ENCODE measurements at regions not wholly inside any gene's neighbourhood (a gene's known extent, or its start where the extent isn't known, plus 50 kb on each side); places are given as distances from the start of the nearest gene placed in this dataset.

GRCh38 chr3:150077107-150077506 is 106.4 kb upstream of the PFN2 start:
- TF ChIP-seq EHF (CRISPR knock-in tag; IDR thresholded peaks at IDR 0.05), result no peak
- TF ChIP-seq CBX2 (IDR thresholded peaks at IDR 0.05; ENCODE audit: borderline replicate concordance, low read depth), result no peak
- no peak for TF ChIP-seq CEBPB (IDR thresholded peaks at IDR 0.05)
- no peak for TF ChIP-seq MAZ (IDR thresholded peaks at IDR 0.05; ENCODE audit: borderline replicate concordance, low read depth, low read length)
- no peak for TF ChIP-seq MAX (IDR thresholded peaks at IDR 0.05)
- no peak for TF ChIP-seq BHLHE40 (IDR thresholded peaks at IDR 0.05; ENCODE audit: low read depth, low read length)
- TF ChIP-seq KDM5A (IDR thresholded peaks at IDR 0.05), result no peak
- TF ChIP-seq MAFK (IDR thresholded peaks at IDR 0.05; ENCODE audit: partially characterized antibody), result no peak
- TF ChIP-seq TFCP2L1 (CRISPR knock-in tag; IDR thresholded peaks at IDR 0.05), result no peak
- TF ChIP-seq, protein P1, sequence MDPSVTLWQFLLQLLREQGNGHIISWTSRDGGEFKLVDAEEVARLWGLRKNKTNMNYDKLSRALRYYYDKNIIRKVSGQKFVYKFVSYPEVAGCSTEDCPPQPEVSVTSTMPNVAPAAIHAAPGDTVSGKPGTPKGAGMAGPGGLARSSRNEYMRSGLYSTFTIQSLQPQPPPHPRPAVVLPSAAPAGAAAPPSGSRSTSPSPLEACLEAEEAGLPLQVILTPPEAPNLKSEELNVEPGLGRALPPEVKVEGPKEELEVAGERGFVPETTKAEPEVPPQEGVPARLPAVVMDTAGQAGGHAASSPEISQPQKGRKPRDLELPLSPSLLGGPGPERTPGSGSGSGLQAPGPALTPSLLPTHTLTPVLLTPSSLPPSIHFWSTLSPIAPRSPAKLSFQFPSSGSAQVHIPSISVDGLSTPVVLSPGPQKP (IDR thresholded peaks at IDR 0.05; ENCODE audit: low read depth, low read length), result no peak
- no peak for DNase-seq (ENCODE audit: low read depth in 1 of 2, low spot score in 1 of 2)
- no peak overlapping the region for H3K4me2 ChIP-seq
- H3K27ac ChIP-seq, result no peak overlapping the region
- WGBS (ENCODE audit: missing lambda C conversion rate), result 59% methylated on average over 3 of the region's 3 CpGs
- peaks cover 8% of the 10 kb centered on the region; the same call in 2 of the 3 replicates for H3K9me3 ChIP-seq
- no peak for ATAC-seq
- H3K4me1 ChIP-seq, result peaks cover 29% of the 10 kb centered on the region; the same call in 2 of the 3 replicates
- CTCF ChIA-PET, result no interaction called here
- no peak for FAIRE-seq
- POLR2A ChIA-PET, result no interaction called here
- no peak overlapping the region for H3K4me3 ChIP-seq

DNA sequence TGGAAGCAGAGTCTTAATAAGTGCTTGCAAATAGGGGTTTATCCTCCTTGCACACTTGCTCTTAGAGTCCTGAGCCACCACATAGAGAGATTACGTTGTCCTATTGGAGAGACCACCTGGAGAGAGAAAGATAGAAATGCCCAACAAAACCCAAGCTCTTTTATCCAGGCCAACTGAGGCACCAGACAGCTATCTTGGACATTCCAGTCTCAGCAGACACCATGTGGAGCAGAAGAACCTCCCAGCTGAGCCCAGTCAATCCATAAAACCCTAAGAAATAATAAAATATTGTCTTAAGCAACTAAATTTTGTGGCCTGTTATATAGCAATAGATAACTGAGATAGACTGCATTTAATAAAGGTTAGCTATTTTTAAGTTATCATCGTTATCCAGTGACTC is 105.7 kb upstream of the PFN2 start:
- no peak for DNase-seq (ENCODE audit: low read depth in 1 of 2, low spot score in 1 of 2)
- no peak for ATAC-seq
- no peak for FAIRE-seq
- H3K27ac ChIP-seq, result no peak overlapping the region
- no peak for TF ChIP-seq CTCF (IDR thresholded peaks at IDR 0.05)
- CTCF ChIA-PET, result no interaction called here
- H3K9me3 ChIP-seq, result peaks cover 8% of the 10 kb centered on the region; the same call in 2 of the 3 replicates
- 52% methylated on average over 2 of the region's 2 CpGs for WGBS (ENCODE audit: missing lambda C conversion rate)
- H3K4me2 ChIP-seq, result no peak overlapping the region
- peaks cover 22% of the 10 kb centered on the region; the same call in 2 of the 3 replicates for H3K4me1 ChIP-seq
- POLR2A ChIA-PET, result no interaction called here
- no peak overlapping the region for H3K4me3 ChIP-seq

DNA sequence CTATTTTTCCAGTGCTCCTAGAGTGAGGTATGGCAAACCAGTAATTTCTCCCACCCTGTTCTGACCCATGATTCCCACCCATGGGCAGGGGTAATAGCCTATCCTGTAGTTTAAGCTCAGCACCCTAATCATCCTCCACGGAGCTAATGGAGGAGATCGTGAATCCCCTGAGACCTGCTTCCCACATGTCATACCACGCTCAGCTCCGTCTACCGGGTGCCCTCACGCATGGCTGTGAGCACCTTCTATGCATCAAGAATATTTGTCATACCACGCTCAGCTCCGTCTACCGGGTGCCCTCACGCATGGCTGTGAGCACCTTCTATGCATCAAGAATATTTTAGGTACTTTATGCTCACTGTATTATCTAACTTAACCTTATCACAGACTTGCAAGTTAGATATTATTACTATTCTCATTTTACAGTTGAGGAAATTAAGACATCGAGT is 104.7 kb upstream of the PFN2 start:
- DNase-seq (ENCODE audit: low read depth in 1 of 2, low spot score in 1 of 2), result no peak
- ChIA-PET POLR2A (no interaction called here), CTCF (no interaction called here)
- TF ChIP-seq MAX (IDR thresholded peaks at IDR 0.05), result no peak
- no peak for TF ChIP-seq FOXS1 (CRISPR knock-in tag; IDR thresholded peaks at IDR 0.05)
- TF ChIP-seq MYC (IDR thresholded peaks at IDR 0.05; ENCODE audit: borderline replicate concordance, low read length), result no peak
- TF ChIP-seq ZSCAN20 (CRISPR knock-in tag; IDR thresholded peaks at IDR 0.05), result no peak
- no peak for TF ChIP-seq MAZ (IDR thresholded peaks at IDR 0.05; ENCODE audit: borderline replicate concordance, low read depth, low read length)
- TF ChIP-seq CHD2 (IDR thresholded peaks at IDR 0.05; ENCODE audit: low read length, partially characterized antibody), result no peak
- no peak for TF ChIP-seq HES2 (IDR thresholded peaks at IDR 0.05)
- no peak for TF ChIP-seq CBX2 (IDR thresholded peaks at IDR 0.05; ENCODE audit: borderline replicate concordance, low read depth)
- no peak for TF ChIP-seq KDM5A (IDR thresholded peaks at IDR 0.05)
- no peak for TF ChIP-seq RAD21 (conservative IDR thresholded peaks at IDR 0.05 in 1 of 2, IDR thresholded peaks at IDR 0.05 in 1 of 2)
- TF ChIP-seq, protein P1 (IDR thresholded peaks at IDR 0.05; ENCODE audit: low read depth, low read length), result no peak
- TF ChIP-seq USF2 (IDR thresholded peaks at IDR 0.05), result no peak
- TF ChIP-seq PHF8 (IDR thresholded peaks at IDR 0.05; ENCODE audit: borderline replicate concordance, low read depth), result no peak
- no peak for TF ChIP-seq HOXB5 (CRISPR knock-in tag; IDR thresholded peaks at IDR 0.05)
- no peak for TF ChIP-seq SREBF2 (IDR thresholded peaks at IDR 0.05)
- Histone ChIP-seq H3K27ac (no peak overlapping the region), H3K4me2 (no peak overlapping the region), H3K4me3 (no peak overlapping the region), H3K9me3 (peaks cover 8% of the 10 kb centered on the region; the same call in 2 of the 3 replicates), H3K4me1 (peaks cover 16% of the 10 kb centered on the region; the same call in 1 of the 3 replicates)
- ATAC-seq, result no peak
- no peak for FAIRE-seq
- WGBS (ENCODE audit: missing lambda C conversion rate), result 91% methylated on average over 11 of the region's 11 CpGs

Data from A549 (cell line).